H9 (cell line): ENCODE measurements at regions not wholly inside any gene's neighbourhood (a gene's known extent, or its start where the extent isn't known, plus 50 kb on each side); places are given as distances from the start of the nearest gene placed in this dataset.

Experiments used
- DNase-seq: peaks from one replicate; pipeline ENCODE4 v3.0.0-alpha.2; 2017
- H2AFZ ChIP-seq: one replicate; pipeline ENCODE4 v1.6.1; 2013; ENCODE audit warnings: mild to moderate bottlenecking, low read length, control low read depth, moderate library complexity
- H2AK5ac ChIP-seq: 2 replicates; pipeline ENCODE4 v1.6.1; 2013; ENCODE audit warnings: low read length, control low read depth, mixed read lengths; ENCODE audit not compliant: insufficient read length
- H2BK120ac ChIP-seq: one replicate; pipeline ENCODE4 v1.6.1; 2013; ENCODE audit warnings: low read depth, mild to moderate bottlenecking, low read length, control low read depth, inconsistent platforms; ENCODE audit not compliant: poor library complexity, severe bottlenecking
- H2BK12ac ChIP-seq: 2 replicates; pipeline ENCODE4 v1.6.1; 2013; ENCODE audit warnings: low read length, control low read depth, mixed read lengths, low read depth; ENCODE audit not compliant: insufficient read length
- H2BK15ac ChIP-seq: 2 replicates; pipeline ENCODE4 v1.6.1; 2013; ENCODE audit warnings: low read depth, low read length, control low read depth
- H2BK20ac ChIP-seq: one replicate; pipeline ENCODE4 v1.6.1; 2013; ENCODE audit warnings: low read depth, mild to moderate bottlenecking, low read length, control low read depth, inconsistent platforms; ENCODE audit not compliant: poor library complexity, severe bottlenecking
- H2BK5ac ChIP-seq: 2 replicates; pipeline ENCODE4 v1.6.1; 2013; ENCODE audit warnings: low read length, control low read depth, mixed read lengths; ENCODE audit not compliant: insufficient read length
- H3K14ac ChIP-seq: 2 replicates; pipeline ENCODE4 v1.6.1; 2013; ENCODE audit warnings: low read length, control low read depth; ENCODE audit not compliant: insufficient read depth
- H3K18ac ChIP-seq: 2 replicates; pipeline ENCODE4 v1.6.1; 2013; ENCODE audit warnings: low read depth, mild to moderate bottlenecking, mixed read lengths, low read length, control low read depth; ENCODE audit not compliant: insufficient read length
- H3K23ac ChIP-seq: 2 replicates; pipeline ENCODE4 v1.6.1; 2013; ENCODE audit warnings: low read length, control low read depth, mixed read lengths, low read depth; ENCODE audit not compliant: insufficient read length
- H3K23me2 ChIP-seq: 2 replicates; pipeline ENCODE4 v1.6.1; 2013; ENCODE audit warnings: low read depth, mild to moderate bottlenecking, mixed read lengths, low read length, control low read depth; ENCODE audit not compliant: insufficient read length, poor library complexity, severe bottlenecking
- H3K27ac ChIP-seq: 2 replicates; pipeline ENCODE4 v1.5.1; 2013; ENCODE audit warnings: low read length, control low read depth, mixed read lengths, low read depth; ENCODE audit not compliant: insufficient read length
- H3K27me3 ChIP-seq: 2 replicates; pipeline ENCODE4 v1.6.1; 2013; ENCODE audit warnings: low read length, control low read depth, inconsistent platforms; ENCODE audit not compliant: insufficient read depth
- H3K4ac ChIP-seq: 2 replicates; pipeline ENCODE4 v1.6.1; 2013; ENCODE audit warnings: low read depth, mild to moderate bottlenecking, control low read depth, inconsistent platforms, low read length, moderate library complexity
- H3K4me1 ChIP-seq: 2 replicates; pipeline ENCODE4 v1.6.1; 2013; ENCODE audit warnings: low read length, control low read depth, inconsistent platforms; ENCODE audit not compliant: insufficient read depth
- H3K4me2 ChIP-seq: 2 replicates; pipeline ENCODE4 v1.6.1; 2013; ENCODE audit warnings: low read length, control low read depth, mixed read lengths; ENCODE audit not compliant: insufficient read length, insufficient read depth
- H3K56ac ChIP-seq: 2 replicates; pipeline ENCODE4 v1.6.1; 2013; ENCODE audit warnings: low read depth, mild to moderate bottlenecking, mixed read lengths, low read length, control low read depth; ENCODE audit not compliant: insufficient read length
- H3K79me1 ChIP-seq: 2 replicates; pipeline ENCODE4 v1.6.1; 2013; ENCODE audit warnings: low read depth, mild to moderate bottlenecking, moderate library complexity, low read length, control low read depth, inconsistent platforms; ENCODE audit not compliant: insufficient read depth, poor library complexity, severe bottlenecking
- H3K79me2 ChIP-seq: 2 replicates; pipeline ENCODE4 v1.6.1; 2013; ENCODE audit warnings: low read length, control low read depth, inconsistent platforms; ENCODE audit not compliant: insufficient read depth
- H3K9ac ChIP-seq: 2 replicates; pipeline ENCODE4 v1.6.1; 2013; ENCODE audit warnings: low read length, control low read depth, mixed read lengths; ENCODE audit not compliant: insufficient read length; ENCODE audit errors: extremely low read depth
- H3K9me3 ChIP-seq: one replicate; pipeline ENCODE4 v1.6.1; 2013; ENCODE audit warnings: low read depth, low read length, inconsistent platforms; ENCODE audit not compliant: control insufficient read depth
- H3T11ph ChIP-seq: one replicate; pipeline ENCODE4 v1.6.1; 2013; ENCODE audit warnings: mild to moderate bottlenecking, low read length, control low read depth, inconsistent platforms
- H4K20me1 ChIP-seq: one replicate; pipeline ENCODE4 v1.6.1; 2013; ENCODE audit not compliant: control insufficient read depth, insufficient read length, insufficient read depth
- H4K5ac ChIP-seq: 2 replicates; pipeline ENCODE4 v1.6.1; 2013; ENCODE audit warnings: low read depth, mild to moderate bottlenecking, mixed read lengths, low read length, control low read depth; ENCODE audit not compliant: insufficient read length
- H4K8ac ChIP-seq: replicated peaks from 2 replicates; pipeline ENCODE4 v1.6.1; 2013; ENCODE audit warnings: low read length, control low read depth, mixed read lengths, low read depth; ENCODE audit not compliant: insufficient read length
- H4K91ac ChIP-seq: 2 replicates; pipeline ENCODE4 v1.6.1; 2013; ENCODE audit warnings: low read depth, mild to moderate bottlenecking, moderate library complexity, mixed read lengths, low read length, control low read depth; ENCODE audit not compliant: insufficient read length
- H3K27ac Mint-ChIP-seq, 3 experiments: 2 replicates in 2 of 3; 3 replicates in 1 of 3; pipeline ENCODE4 v1.8.0; 2020 to 2021; ENCODE audit warnings: mixed read lengths in 3 of 3, mild to moderate bottlenecking in 1 of 3, moderate library complexity in 1 of 3
- H3K27me3 Mint-ChIP-seq: 2 replicates; pipeline ENCODE4 v1.8.0; 2021; ENCODE audit warnings: low read depth, mild to moderate bottlenecking, moderate library complexity, mixed read lengths
- H3K36me3 Mint-ChIP-seq, 3 experiments: 2 replicates in 2 of 3; 3 replicates in 1 of 3; pipeline ENCODE4 v1.8.0; 2020 to 2021; ENCODE audit warnings: low read depth in 3 of 3, mixed read lengths in 3 of 3; ENCODE audit not compliant: insufficient read depth in 1 of 3
- H3K4me1 Mint-ChIP-seq, 2 experiments: 2 replicates each; pipeline ENCODE4 v1.8.0; 2020; ENCODE audit warnings: mixed read lengths in 2 of 2
- H3K4me3 Mint-ChIP-seq, 2 experiments: 2 replicates in 1 of 2; 3 replicates in 1 of 2; pipeline ENCODE4 v1.8.0; 2020 to 2021; ENCODE audit warnings: mild to moderate bottlenecking in 2 of 2, mixed read lengths in 2 of 2, moderate library complexity in 1 of 2
- H3K9me3 Mint-ChIP-seq, 2 experiments: 2 replicates in 1 of 2; 3 replicates in 1 of 2; pipeline ENCODE4 v1.8.0; 2020; ENCODE audit warnings: mild to moderate bottlenecking in 2 of 2, mixed read lengths in 2 of 2, moderate library complexity in 1 of 2
- CTCF ChIP-seq: fragments of 200-600 bp; sonication (generic); conservative IDR thresholded peaks from 3 replicates; pipeline ENCODE4 v1.8.0; 2021; ENCODE audit warnings: antibody characterized with exemption, mild to moderate bottlenecking

GRCh38 chr6:68273297-68273696, 361.8 kb upstream of the ADGRB3 start:
- no peak overlapping the region for H4K91ac ChIP-seq
- Mint-ChIP-seq H3K9me3 (no peaks in the 10 kb centered on the region; a peak in 2 of 5 replicates), H3K27ac (no peak overlapping the region), H3K36me3 (no peaks in the 10 kb centered on the region), H3K4me1 (no peaks in the 10 kb centered on the region), H3K27me3 (no peaks in the 10 kb centered on the region), H3K4me3 (no peak overlapping the region)
- no peak overlapping the region for H3K27ac ChIP-seq
- no peak overlapping the region for H3T11ph ChIP-seq
- H3K14ac ChIP-seq: no peak overlapping the region
- no peaks in the 10 kb centered on the region for H4K20me1 ChIP-seq
- no peak overlapping the region for H2BK12ac ChIP-seq
- H3K79me2 ChIP-seq: no peaks in the 10 kb centered on the region
- H3K56ac ChIP-seq: no peak overlapping the region
- no peaks in the 10 kb centered on the region for H3K79me1 ChIP-seq
- no peaks in the 10 kb centered on the region for H3K23me2 ChIP-seq
- H3K27me3 ChIP-seq: no peaks in the 10 kb centered on the region
- H3K4me2 ChIP-seq: no peak overlapping the region
- DNase-seq: no peak
- no peak overlapping the region for H3K23ac ChIP-seq
- no peak overlapping the region for H4K8ac ChIP-seq
- H2AFZ ChIP-seq: no peak overlapping the region
- no peak overlapping the region for H4K5ac ChIP-seq
- H2BK20ac ChIP-seq: no peak overlapping the region
- H3K4me1 ChIP-seq: no peaks in the 10 kb centered on the region
- TF ChIP-seq CTCF: no peak
- no peak overlapping the region for H2BK15ac ChIP-seq
- H3K9me3 ChIP-seq: no peaks in the 10 kb centered on the region
- H3K18ac ChIP-seq: no peak overlapping the region
- H2BK120ac ChIP-seq: no peak overlapping the region
- no peak overlapping the region for H2AK5ac ChIP-seq
- H2BK5ac ChIP-seq: no peak overlapping the region
- no peak overlapping the region for H3K9ac ChIP-seq
- H3K4ac ChIP-seq: no peak overlapping the region
